ENCODE measurements at regions not wholly inside any gene's neighbourhood (a gene's known extent, or its start where the extent isn't known, plus 50 kb on each side); places are given as distances from the start of the nearest gene placed in this dataset.

- ATAC-seq (ENCODE audit: low read depth) (no peak), DNase-seq (no peak)
- Histone ChIP-seq H3K14ac (replicated peaks; ENCODE audit: low read depth, low read length) (no peak overlapping the region), H3K27me3 (ENCODE audit: control insufficient read depth, insufficient read depth, low read length) (no peaks in the 10 kb centered on the region), H3K56ac (ENCODE audit: extremely low read depth, insufficient read depth, low read length) (no peak overlapping the region), H3K4me2 (ENCODE audit: low read depth, low read length) (no peak overlapping the region), H3K4me3 (ENCODE audit: insufficient read depth, low read depth, low read length) (no peak overlapping the region), H3K23ac (ENCODE audit: low read depth, low read length) (no peak overlapping the region), H2BK5ac (ENCODE audit: low read depth, low read length, poor library complexity, severe bottlenecking) (no peak overlapping the region), H3K9ac (ENCODE audit: low read depth, low read length) (no peak overlapping the region), H3K79me1 (ENCODE audit: low read depth in 1 of 2, low read length in 2 of 2) (no peaks in the 10 kb centered on the region), H4K91ac (ENCODE audit: insufficient read depth, low read depth, low read length) (no peak overlapping the region), H4K5ac (ENCODE audit: low read depth, low read length) (no peak overlapping the region), H2BK120ac (ENCODE audit: low read depth, low read length) (no peak overlapping the region), H3K18ac (ENCODE audit: low read depth, low read length) (no peak overlapping the region), H4K20me1 (ENCODE audit: insufficient read depth, low read length) (no peaks in the 10 kb centered on the region), H2AK5ac (ENCODE audit: low read depth, low read length) (no peak overlapping the region), H3K27ac (ENCODE audit: insufficient read depth, low read length) (no peak overlapping the region), H3K9me1 (ENCODE audit: insufficient read depth, low read length) (no peaks in the 10 kb centered on the region), H2BK20ac (ENCODE audit: low read depth, low read length) (no peak overlapping the region), H3K4me1 (ENCODE audit: control insufficient read depth, insufficient read depth, low read length) (no peaks in the 10 kb centered on the region), H3K36me3 (ENCODE audit: control insufficient read depth, insufficient read depth, low read length) (no peaks in the 10 kb centered on the region), H3K9me3 (ENCODE audit: control insufficient read depth, insufficient read depth, low read length) (no peaks in the 10 kb centered on the region), H2AFZ (replicated peaks; ENCODE audit: low read length, poor library complexity) (no peak overlapping the region), H2AK9ac (replicated peaks; ENCODE audit: low read depth, low read length, poor library complexity) (no peak overlapping the region), H3K4ac (ENCODE audit: low read depth, low read length) (no peak overlapping the region), H2BK15ac (ENCODE audit: low read depth, low read length) (no peak overlapping the region), H4K8ac (ENCODE audit: low read depth in 2 of 2, low read length in 2 of 2) (no peak overlapping the region)
- ChIA-PET POLR2A (ENCODE audit: unreplicated experiment) (no interaction called here), CTCF (no interaction called here)
- no TSS peak for BruUV-seq (replicated peaks)
- intact Hi-C loops (cut with micrococcal nuclease) (no loop called here), dilution Hi-C loops (cut with HindIII; ENCODE audit: low sequenced_read_pairs, unreplicated experiment) (no loop called here), in situ Hi-C loops (cut with MboI; ENCODE audit: low sequenced_read_pairs) (no loop called here)
- no CpG with 5 or more reads among the region's 1 CpG for WGBS, 2 experiments (ENCODE audit: extremely low coverage in 2 of 2, insufficient read length in 1 of 2)
- TF ChIP-seq MAFK (IDR thresholded peaks at IDR 0.05; ENCODE audit: low read depth, low read length) (peak; percentile 48), RFX5 (IDR thresholded peaks at IDR 0.05; ENCODE audit: low read depth, low read length) (no peak), NFE2L2 (IDR thresholded peaks at IDR 0.05; ENCODE audit: low read depth, low read length) (peak; percentile 85), CHD1 (IDR thresholded peaks at IDR 0.05; ENCODE audit: low read depth, low read length) (no peak)
These were observed 567.8 kb downstream of the GBA3 start for GRCh38 chr4:23260511-23260910.
